Breast epithelium (tissue), 4 donors: ENCODE measurements at regions not wholly inside any gene's neighbourhood (a gene's known extent, or its start where the extent isn't known, plus 50 kb on each side); places are given as distances from the start of the nearest gene placed in this dataset.

Experiments
- DNase-seq, 2 donors: peaks; one replicate each; pipeline ENCODE4 v3.0.0-alpha.2; 2019; ENCODE audit warnings: low spot score in 2 of 2
- H3K27ac ChIP-seq, 2 donors: fragments of 200-600 bp; sonication (generic) in 1 of 2; one replicate each; pipeline ENCODE4 v1.5.1; 2016 to 2019; ENCODE audit warnings: mild to moderate bottlenecking in 1 of 2
- H3K27me3 ChIP-seq, 2 donors: fragments of 200-600 bp; sonication (generic) in 1 of 2; one replicate each; pipeline versions ENCODE4 v1.5.1 to v1.6.0; 2017 to 2019; ENCODE audit warnings: control low read depth in 1 of 2, mild to moderate bottlenecking in 1 of 2
- H3K36me3 ChIP-seq: fragments of 200-600 bp; one replicate; pipeline ENCODE4 v1.5.1; 2019
- H3K4me1 ChIP-seq, 2 donors: fragments of 200-600 bp; sonication (generic); one replicate each; pipeline ENCODE4 v1.5.1; 2016 to 2019; ENCODE audit warnings: control low read depth in 1 of 2
- H3K4me3 ChIP-seq, 3 donors: fragments of 200-600 bp; sonication (generic); 1 replicate in 2 of 3; 2 replicates in 1 of 3; pipeline ENCODE4 v1.5.1; 2016 to 2019; ENCODE audit warnings: mild to moderate bottlenecking in 3 of 3, moderate library complexity in 2 of 3
- H3K9me3 ChIP-seq, 2 donors: fragments of 200-600 bp; sonication (generic) in 1 of 2; one replicate each; pipeline ENCODE4 v1.5.1; 2016 to 2019; ENCODE audit warnings: control low read depth in 1 of 2
- CTCF ChIP-seq, 3 donors: fragments of 450-650 bp; IDR thresholded peaks; one replicate each; pipeline ENCODE4 v1.5.1; 2016 to 2017; ENCODE audit warnings: antibody characterized with exemption in 3 of 3, mild to moderate bottlenecking in 3 of 3, moderate library complexity in 3 of 3
- POLR2A ChIP-seq: fragments of 450-650 bp; IDR thresholded peaks from one replicate; pipeline ENCODE4 v1.6.1; 2016; ENCODE audit warnings: antibody characterized with exemption, mild to moderate bottlenecking, moderate library complexity
- POLR2AphosphoS5 ChIP-seq, 3 donors: sonication (generic); formaldehyde crosslinking; IDR thresholded peaks; one replicate each; pipeline ENCODE4 v1.6.1; 2017; ENCODE audit warnings: antibody characterized with exemption in 3 of 3
- intact Hi-C: fragments of 100-400 bp; cut with DNase I; formaldehyde crosslinking; loops from one replicate; pipeline ENCODE4 v1.15.1; 2023; ENCODE audit warnings: low total_unique reads

DNA sequence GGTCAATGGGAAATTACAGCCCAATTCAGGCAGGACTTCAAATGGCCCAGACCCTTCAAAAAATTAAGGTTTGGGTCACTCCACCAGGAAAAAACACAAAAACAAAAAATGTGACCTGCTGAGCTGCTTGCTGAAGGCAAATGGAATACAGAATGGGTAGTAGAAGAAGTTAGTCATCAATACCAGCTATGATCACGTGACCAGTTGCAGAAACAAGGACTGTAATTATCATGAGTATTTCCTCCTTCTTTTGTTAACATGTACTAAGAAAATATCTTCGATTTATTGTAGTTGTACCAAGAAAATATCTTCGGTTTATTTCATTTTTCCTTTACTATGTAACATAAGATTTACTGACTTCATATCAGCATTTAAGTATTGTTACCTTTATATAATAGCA, 1183.6 kb downstream of the CDH8 start:
- Histone ChIP-seq H3K27ac (no peak overlapping the region), H3K27me3 (no peaks in the 10 kb centered on the region), H3K9me3 (no peaks in the 10 kb centered on the region), H3K36me3 (no peaks in the 10 kb centered on the region), H3K4me3 (no peak overlapping the region), H3K4me1 (no peaks in the 10 kb centered on the region)
- no peak for TF ChIP-seq CTCF (IDR thresholded peaks at IDR 0.05)
- TF ChIP-seq POLR2A = no peak
- intact Hi-C loops = no loop called here
- no peak for DNase-seq

GRCh38 chr16:60821661-60822060, 1214.6 kb downstream of the CDH8 start:
- no peaks in the 10 kb centered on the region for H3K4me1 ChIP-seq

GRCh38 chr16:60820361-60820760, 1215.9 kb downstream of the CDH8 start:
- Histone ChIP-seq H3K4me3 (no peak overlapping the region), H3K36me3 (no peaks in the 10 kb centered on the region), H3K27ac (no peak overlapping the region), H3K4me1 (no peaks in the 10 kb centered on the region), H3K27me3 (no peaks in the 10 kb centered on the region), H3K9me3 (no peaks in the 10 kb centered on the region)
- intact Hi-C loops = loop anchor here (5.0 kb wide), 1 partner anchor 197 kb away; no protein-coding TSS in a partner anchor
- no peak for DNase-seq
- TF ChIP-seq CTCF (IDR thresholded peaks at IDR 0.05) (no peak), POLR2AphosphoS5 (IDR thresholded peaks at IDR 0.05) (no peak), POLR2A (no peak)

More at GRCh38 chr16:60821661-60822060, 1214.6 kb downstream of the CDH8 start:
- Histone ChIP-seq H3K9me3 (no peaks in the 10 kb centered on the region), H3K36me3 (no peaks in the 10 kb centered on the region), H3K27me3 (no peaks in the 10 kb centered on the region), H3K4me3 (no peak overlapping the region), H3K27ac (no peak overlapping the region)
- DNase-seq = no peak
- TF ChIP-seq POLR2AphosphoS5 (IDR thresholded peaks at IDR 0.05) = no peak
- TF ChIP-seq CTCF (IDR thresholded peaks at IDR 0.05) = no peak
- TF ChIP-seq POLR2A = no peak
- intact Hi-C loops = loop anchor here (5.0 kb wide), 1 partner anchor 196 kb away; no protein-coding TSS in a partner anchor

- no peak overlapping the region for H3K27ac ChIP-seq
- no peaks in the 10 kb centered on the region for H3K4me1 ChIP-seq
- no peak overlapping the region for H3K4me3 ChIP-seq
- intact Hi-C loops = no loop called here
- no peaks in the 10 kb centered on the region for H3K36me3 ChIP-seq
- TF ChIP-seq POLR2A = no peak
- TF ChIP-seq CTCF (IDR thresholded peaks at IDR 0.05) = no peak
- no peak for TF ChIP-seq POLR2AphosphoS5 (IDR thresholded peaks at IDR 0.05)
- no peak for DNase-seq
- no peaks in the 10 kb centered on the region for H3K27me3 ChIP-seq
- no peaks in the 10 kb centered on the region for H3K9me3 ChIP-seq
These were observed 1217.8 kb downstream of the CDH8 start for GRCh38 chr16:60818465-60818864.

GRCh38 chr16:60816461-60816860, 1219.8 kb downstream of the CDH8 start:
- intact Hi-C loops = no loop called here
- Histone ChIP-seq H3K27ac (no peak overlapping the region), H3K27me3 (no peaks in the 10 kb centered on the region), H3K4me1 (no peaks in the 10 kb centered on the region), H3K36me3 (no peaks in the 10 kb centered on the region), H3K9me3 (no peaks in the 10 kb centered on the region), H3K4me3 (no peak overlapping the region)
- TF ChIP-seq POLR2A = no peak
- TF ChIP-seq POLR2AphosphoS5 (IDR thresholded peaks at IDR 0.05) = no peak
- TF ChIP-seq CTCF (IDR thresholded peaks at IDR 0.05) = no peak
- no peak for DNase-seq
